ENCODE measurements at regions not wholly inside any gene's neighbourhood (a gene's known extent, or its start where the extent isn't known, plus 50 kb on each side); places are given as distances from the start of the nearest gene placed in this dataset.
A peak's percentile ranks its signal among the peaks of the same experiment; 100 is the strongest.

GRCh38 chr6:87798393-87799278 lies 96.6 kb upstream of the AKIRIN2 start (continued):
- TF ChIP-seq, protein P1, sequence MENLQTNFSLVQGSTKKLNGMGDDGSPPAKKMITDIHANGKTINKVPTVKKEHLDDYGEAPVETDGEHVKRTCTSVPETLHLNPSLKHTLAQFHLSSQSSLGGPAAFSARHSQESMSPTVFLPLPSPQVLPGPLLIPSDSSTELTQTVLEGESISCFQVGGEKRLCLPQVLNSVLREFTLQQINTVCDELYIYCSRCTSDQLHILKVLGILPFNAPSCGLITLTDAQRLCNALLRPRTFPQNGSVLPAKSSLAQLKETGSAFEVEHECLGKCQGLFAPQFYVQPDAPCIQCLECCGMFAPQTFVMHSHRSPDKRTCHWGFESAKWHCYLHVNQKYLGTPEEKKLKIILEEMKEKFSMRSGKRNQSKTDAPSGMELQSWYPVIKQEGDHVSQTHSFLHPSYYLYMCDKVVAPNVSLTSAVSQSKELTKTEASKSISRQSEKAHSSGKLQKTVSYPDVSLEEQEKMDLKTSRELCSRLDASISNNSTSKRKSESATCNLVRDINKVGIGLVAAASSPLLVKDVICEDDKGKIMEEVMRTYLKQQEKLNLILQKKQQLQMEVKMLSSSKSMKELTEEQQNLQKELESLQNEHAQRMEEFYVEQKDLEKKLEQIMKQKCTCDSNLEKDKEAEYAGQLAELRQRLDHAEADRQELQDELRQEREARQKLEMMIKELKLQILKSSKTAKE (CRISPR knock-in tag; IDR thresholded peaks at IDR 0.05; ENCODE audit: borderline replicate concordance) = peak; percentile 66
- TF ChIP-seq ZNF12 (CRISPR knock-in tag; IDR thresholded peaks at IDR 0.05) = no peak
- no peak for TF ChIP-seq ZNF780A (CRISPR knock-in tag; IDR thresholded peaks at IDR 0.05)
- TF ChIP-seq HDAC1 (CRISPR knock-in tag; IDR thresholded peaks at IDR 0.05) = peak; percentile 84
- peak; percentile 55 for TF ChIP-seq TBL1XR1 (IDR thresholded peaks at IDR 0.05; ENCODE audit: borderline replicate concordance, low read length, partially characterized antibody)
- TF ChIP-seq TOE1 (CRISPR knock-in tag; IDR thresholded peaks at IDR 0.05) = peak; percentile 52; the same call in 1 of the 2 replicates
- 0 out of 2 replicates have a peak, but pooled peaks have one; percentile 39 for TF ChIP-seq KMT2A (CRISPR knock-in tag; IDR thresholded peaks at IDR 0.05)
- peak; percentile 75; the same call in 1 of the 2 replicates for TF ChIP-seq ZNF124 (CRISPR knock-in tag; IDR thresholded peaks at IDR 0.05)
- TF ChIP-seq PRMT3 (CRISPR knock-in tag; IDR thresholded peaks at IDR 0.05; ENCODE audit: borderline replicate concordance, low read depth) = peak; percentile 29; the same call in 1 of the 2 replicates
- TF ChIP-seq TCF7L2 (IDR thresholded peaks at IDR 0.05; ENCODE audit: low read depth, low read length) = peak; percentile 99
- TF ChIP-seq, protein P2, sequence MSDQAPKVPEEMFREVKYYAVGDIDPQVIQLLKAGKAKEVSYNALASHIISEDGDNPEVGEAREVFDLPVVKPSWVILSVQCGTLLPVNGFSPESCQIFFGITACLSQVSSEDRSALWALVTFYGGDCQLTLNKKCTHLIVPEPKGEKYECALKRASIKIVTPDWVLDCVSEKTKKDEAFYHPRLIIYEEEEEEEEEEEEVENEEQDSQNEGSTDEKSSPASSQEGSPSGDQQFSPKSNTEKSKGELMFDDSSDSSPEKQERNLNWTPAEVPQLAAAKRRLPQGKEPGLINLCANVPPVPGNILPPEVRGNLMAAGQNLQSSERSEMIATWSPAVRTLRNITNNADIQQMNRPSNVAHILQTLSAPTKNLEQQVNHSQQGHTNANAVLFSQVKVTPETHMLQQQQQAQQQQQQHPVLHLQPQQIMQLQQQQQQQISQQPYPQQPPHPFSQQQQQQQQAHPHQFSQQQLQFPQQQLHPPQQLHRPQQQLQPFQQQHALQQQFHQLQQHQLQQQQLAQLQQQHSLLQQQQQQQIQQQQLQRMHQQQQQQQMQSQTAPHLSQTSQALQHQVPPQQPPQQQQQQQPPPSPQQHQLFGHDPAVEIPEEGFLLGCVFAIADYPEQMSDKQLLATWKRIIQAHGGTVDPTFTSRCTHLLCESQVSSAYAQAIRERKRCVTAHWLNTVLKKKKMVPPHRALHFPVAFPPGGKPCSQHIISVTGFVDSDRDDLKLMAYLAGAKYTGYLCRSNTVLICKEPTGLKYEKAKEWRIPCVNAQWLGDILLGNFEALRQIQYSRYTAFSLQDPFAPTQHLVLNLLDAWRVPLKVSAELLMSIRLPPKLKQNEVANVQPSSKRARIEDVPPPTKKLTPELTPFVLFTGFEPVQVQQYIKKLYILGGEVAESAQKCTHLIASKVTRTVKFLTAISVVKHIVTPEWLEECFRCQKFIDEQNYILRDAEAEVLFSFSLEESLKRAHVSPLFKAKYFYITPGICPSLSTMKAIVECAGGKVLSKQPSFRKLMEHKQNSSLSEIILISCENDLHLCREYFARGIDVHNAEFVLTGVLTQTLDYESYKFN (CRISPR knock-in tag; conservative IDR thresholded peaks at IDR 0.05) = peak; percentile 98
- TF ChIP-seq ZNF788 (CRISPR knock-in tag; IDR thresholded peaks at IDR 0.05; ENCODE audit: borderline replicate concordance) = peak; percentile 76; the same call in 1 of the 2 replicates
- peak; percentile 100 for TF ChIP-seq TCF7 (IDR thresholded peaks at IDR 0.05; ENCODE audit: low read depth)
- TF ChIP-seq HBP1 (CRISPR knock-in tag; IDR thresholded peaks at IDR 0.05; ENCODE audit: low read depth) = no peak
- TF ChIP-seq PHF21A (CRISPR knock-in tag; IDR thresholded peaks at IDR 0.05) = peak; percentile 97
- 0 out of 2 replicates have a peak, but pooled peaks have one; percentile 59 for TF ChIP-seq FOXO4 (CRISPR knock-in tag; conservative IDR thresholded peaks at IDR 0.05)
- TF ChIP-seq ZNF331 (CRISPR knock-in tag; IDR thresholded peaks at IDR 0.05) = peak; percentile 88
- no peak for TF ChIP-seq PLSCR1 (CRISPR knock-in tag; IDR thresholded peaks at IDR 0.05; ENCODE audit: borderline replicate concordance)
- TF ChIP-seq GATA4 (IDR thresholded peaks at IDR 0.05; ENCODE audit: borderline replicate concordance, low read depth) = peak; percentile 97
